NCI-H187 (cell line): ENCODE measurements at regions not wholly inside any gene's neighbourhood (a gene's known extent, or its start where the extent isn't known, plus 50 kb on each side); places are given as distances from the start of the nearest gene placed in this dataset.

Experiments
- DNase-seq, 2 experiments: peaks; one replicate each; lab custom pipeline; 2025; lab: John Stamatoyannopoulos, UW

DNA sequence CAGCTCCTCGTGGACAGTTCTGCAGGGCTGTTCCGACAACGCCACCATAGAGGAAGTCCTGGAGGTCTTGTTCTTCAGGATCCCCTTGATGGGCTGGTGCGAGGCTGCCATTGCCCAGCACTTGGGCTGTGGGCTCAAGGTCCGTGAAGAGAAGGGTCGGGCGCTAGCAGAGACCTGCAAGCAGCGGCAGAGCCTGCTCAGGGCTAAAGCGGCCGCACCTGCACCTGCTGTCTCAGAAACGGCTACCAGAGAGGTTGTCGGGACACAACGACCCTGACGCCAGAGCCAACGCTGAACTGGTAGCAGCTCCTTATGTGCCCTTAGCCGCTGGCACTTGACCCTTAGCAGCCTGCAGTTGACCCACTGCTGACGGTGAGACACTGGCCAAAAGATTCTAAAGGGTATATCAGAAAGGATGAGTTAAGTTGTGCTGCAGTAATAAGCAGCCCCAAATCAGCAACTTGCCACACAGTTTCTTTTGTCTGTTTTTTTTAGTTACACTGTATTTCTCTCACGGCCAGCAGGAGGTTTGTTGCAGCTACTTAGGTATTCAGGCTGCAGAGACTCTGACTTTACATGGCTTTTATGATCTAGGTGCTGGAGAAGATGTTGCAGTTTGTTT, 55.5 kb upstream of the ST6GAL2 start:
- DNase-seq, result no peak

DNA sequence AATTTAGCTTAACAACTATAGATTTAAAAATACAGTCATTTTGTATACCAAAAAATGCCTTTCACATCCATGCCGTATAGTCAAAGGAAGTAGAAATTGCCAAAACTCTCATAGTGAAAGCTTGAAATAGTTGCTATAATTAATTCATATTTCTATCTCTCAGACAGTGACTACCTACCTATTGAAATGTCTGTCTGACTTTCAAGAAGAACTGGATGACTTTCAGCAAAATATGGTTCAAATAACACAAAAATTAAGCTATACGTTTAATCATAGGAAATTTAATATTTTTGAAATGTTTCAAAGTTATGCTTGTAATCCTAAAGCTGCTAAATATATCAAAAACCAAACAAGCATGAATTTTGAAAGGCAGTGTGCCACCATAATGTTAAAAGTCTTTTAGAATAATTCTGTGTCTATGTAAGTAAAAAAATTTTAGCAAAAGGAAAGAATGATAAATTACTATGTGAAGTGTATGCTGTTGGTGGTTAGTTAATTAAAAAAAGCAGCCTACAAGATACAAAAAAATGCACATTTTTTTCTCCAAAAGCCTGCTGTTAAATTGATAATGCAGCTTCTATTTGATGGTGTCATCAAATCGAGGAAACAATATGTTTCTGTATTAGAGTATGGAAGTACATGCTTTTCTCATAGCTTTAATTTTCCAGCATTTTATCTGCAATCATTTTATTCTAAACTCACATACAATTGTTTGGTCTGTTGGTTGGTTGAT, 57.7 kb upstream of the ST6GAL2 start:
- DNase-seq, result no peak

GRCh38 chr2:106944215-106944614, 58.2 kb upstream of the ST6GAL2 start:
- no peak for DNase-seq

DNA sequence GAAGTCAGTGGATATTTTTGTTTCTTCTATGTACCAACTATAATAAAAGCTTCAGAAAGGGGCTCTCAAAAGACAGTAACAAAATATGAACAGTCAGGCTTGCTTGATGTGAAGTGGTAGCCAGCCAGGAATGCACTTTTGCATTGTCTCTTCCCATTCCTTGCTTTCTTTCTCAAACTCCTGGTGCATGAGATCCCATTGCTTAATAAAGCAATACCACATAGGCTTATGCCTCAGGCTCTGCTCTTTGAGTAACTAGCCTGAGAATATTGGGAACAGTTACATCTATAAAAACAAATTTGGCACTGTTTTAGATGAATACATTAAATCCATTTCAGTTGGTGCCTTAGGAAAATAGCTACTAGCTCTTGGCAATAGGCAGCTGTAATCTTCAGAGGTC, 62.6 kb upstream of the ST6GAL2 start:
- DNase-seq, result no peak

DNA sequence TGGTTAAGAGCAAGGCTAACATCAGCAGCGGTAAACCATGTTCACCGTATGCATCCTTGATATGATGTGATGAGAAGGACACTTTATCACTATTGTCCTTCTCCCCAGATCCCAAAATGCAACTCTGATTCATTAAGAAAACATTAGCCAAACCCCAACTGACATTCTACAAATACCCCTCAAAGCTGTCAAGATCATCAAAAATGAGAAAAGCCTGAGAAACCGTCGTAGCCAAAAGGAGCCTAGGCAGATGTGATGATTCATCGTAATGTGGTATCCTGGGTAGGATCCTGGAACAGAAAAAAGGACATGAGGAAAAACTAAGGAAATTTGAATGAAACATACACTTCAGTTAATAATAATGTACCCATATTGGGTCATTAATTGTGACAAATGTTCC, 67.3 kb upstream of the ST6GAL2 start:
- DNase-seq, result no peak

GRCh38 chr2:106953779-106954178, 67.8 kb upstream of the ST6GAL2 start:
- no peak for DNase-seq

DNA sequence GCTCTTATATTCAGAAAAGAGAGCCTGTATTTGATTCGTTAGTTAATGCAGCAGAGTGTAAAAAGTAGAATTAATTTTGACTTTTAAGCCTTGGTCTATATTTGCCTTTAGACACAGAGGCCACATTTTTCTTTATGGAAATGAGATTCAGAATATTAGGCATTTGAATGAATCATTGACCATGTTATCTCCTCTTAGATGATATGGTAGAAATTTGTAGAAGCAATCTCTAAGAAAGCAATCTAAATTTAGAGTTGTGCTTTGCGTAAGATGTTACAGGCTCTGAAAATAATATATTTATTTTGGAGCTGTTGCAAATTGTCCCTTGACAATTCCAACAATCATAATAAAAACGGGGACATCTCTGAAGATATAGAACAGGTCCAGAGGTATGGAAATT, 68.3 kb upstream of the ST6GAL2 start:
- no peak for DNase-seq

DNA sequence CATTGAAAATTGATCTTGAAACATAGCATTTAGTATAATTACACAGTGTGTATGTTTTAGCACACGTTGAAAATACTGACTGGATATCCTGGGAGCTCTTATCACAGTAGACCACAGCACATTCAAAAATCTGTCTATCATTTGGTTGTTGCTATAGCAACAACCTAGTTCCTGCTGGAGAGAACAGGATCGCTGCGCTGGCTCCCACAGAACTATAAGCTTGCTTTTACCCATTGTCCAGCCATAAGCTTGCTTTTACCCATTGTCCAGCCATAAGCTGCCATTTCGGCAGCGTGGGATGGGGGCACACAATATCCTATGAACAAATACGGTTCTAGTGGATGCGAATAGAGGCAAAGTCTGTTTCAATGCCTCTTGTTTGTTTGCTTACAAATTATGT, 70.4 kb upstream of the ST6GAL2 start:
- DNase-seq, result no peak

DNA sequence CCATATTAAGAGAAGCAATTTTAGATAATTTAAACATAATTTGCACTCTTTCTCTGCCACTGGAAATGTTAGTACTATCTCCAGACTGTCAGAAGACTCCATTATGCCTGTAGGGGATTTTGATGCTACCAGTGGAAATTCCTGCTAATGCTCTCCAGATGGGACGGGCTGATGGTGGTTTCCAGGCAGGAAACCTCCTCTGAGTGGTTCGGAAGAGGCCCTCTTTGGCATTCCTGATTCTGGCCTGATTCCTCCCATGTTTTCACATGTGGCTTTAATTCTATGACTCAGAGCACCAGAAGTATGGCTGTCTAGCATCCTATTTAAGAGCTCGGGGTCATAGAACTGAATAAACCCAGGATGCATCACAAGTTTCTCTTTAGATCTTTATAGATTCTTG, 70.9 kb upstream of the ST6GAL2 start:
- no peak for DNase-seq

GRCh38 chr2:106959975-106960682, 74.2 kb upstream of the ST6GAL2 start:
- no peak for DNase-seq

DNA sequence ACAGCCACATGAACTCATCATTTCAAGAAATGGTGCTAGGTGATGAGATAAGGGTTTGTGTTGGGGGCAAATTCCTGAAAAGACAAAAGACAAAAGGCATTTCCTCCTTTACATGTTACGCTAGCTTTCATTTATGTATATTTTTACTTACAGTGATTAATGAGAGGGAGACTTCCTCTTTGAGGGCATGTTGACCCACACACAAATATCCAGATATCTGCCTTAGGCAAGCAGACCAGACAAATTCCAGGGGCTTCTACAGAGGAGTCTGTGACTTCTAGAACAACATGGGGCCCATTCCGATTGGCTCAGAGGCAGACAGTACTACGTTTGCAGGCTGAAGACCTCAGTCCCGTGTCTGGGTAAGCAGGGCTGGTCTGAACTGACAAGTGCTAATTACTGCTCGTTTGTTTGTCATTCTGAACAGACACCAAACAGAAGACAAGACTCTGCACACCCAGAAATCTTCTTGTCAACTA, 74.8 kb upstream of the ST6GAL2 start:
- no peak for DNase-seq

- no peak for DNase-seq
Measured at GRCh38 chr2:106961328-106961727, 75.4 kb upstream of the ST6GAL2 start.

DNA sequence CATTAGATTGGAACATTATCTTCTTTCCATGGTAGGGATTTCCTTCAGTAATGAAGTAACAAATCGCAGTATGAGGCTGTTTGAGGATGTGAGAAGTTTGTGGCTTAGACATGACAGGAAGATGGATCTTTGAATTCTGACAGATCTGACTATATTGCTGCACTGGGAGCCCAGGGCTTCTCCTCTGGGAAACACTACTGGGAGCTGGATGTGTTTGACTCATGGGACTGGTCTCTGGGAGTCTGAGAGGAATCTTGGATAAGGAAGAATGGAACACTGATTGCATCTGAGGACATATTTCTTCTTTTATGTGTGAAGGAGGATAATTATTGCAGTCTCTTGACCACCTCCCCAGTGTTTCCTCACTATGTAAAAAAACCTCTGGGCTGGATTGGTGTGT, 77.2 kb upstream of the ST6GAL2 start:
- DNase-seq, result no peak

DNA sequence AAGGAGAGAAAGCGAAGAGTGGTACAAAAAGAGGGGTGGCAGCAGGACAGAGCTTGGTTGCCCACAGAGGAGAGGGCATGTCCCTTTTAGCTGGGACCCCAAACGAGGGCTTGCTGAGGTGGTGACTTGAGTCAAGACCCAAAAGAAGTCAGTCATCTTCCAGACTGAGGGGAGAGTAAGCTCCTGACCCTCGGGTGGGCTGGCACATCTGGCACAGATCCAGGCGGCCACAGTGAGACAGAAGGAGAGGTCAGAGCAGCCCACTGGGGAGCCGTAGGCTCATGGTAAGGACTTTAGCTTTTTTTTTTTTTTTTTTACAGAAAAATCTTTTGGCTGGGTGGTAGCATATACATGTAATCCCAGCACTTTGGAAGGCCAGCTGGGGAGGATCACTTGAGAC, 77.9 kb upstream of the ST6GAL2 start:
- DNase-seq, result no peak

DNA sequence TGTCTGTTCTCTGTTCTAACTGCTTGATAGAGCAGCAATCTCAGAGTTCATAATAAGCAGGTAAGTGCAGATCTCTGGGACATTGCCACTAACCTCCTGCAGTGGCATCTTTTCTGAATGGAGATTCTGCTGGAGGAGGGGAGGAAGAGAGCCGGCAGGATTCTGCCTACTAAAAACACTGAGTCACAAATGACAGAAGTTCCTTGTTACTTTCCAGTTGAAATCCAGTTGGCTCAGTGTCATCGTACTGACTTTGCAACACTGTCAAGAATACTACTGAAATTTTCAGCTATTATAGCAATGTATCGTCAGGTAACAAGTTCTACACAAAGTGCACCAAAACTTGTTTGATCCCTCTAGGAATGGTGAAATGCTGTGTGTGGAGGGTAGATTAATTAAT, 79.6 kb upstream of the ST6GAL2 start:
- DNase-seq, result no peak

GRCh38 chr2:106969777-106970176, 83.8 kb upstream of the ST6GAL2 start:
- no peak for DNase-seq

DNA sequence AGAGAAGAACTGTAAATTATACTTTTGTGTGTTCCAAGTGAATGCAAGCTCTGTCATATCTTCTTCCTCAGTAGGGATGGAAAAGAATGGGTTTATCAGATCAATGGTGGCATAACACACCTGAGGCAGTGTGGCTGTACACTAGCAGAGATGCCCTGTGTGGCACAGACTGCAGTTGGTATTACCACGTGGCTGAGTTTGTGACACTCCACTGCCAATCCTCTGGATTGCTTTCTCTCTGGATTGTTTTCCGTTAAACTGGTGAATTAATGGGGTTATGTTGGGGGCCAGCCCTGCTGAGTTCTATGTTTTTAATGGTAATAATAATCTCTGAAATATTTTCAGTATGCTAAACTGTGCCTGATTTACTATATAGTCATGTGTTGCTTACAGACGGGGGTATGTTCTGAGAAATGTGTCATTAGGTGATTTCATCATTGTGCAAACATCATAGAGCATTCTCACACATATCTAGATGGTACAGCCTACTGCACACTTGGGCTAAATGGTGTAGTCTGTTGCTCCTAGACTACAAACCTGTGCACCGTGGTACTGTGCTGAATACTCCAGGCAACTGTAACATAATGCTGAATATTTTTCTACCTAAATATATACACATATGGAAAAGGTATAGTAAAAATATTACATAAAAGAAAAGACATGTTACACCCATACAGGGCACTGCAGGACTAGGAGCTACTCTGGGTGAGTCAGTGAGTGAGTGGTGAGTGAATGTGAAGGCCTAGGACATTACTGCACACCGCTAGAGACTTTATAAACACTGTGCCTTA, 84.7 kb upstream of the ST6GAL2 start:
- DNase-seq, result no peak

- no peak for DNase-seq
Measured at GRCh38 chr2:106972782-106973181, 86.8 kb upstream of the ST6GAL2 start.

DNA sequence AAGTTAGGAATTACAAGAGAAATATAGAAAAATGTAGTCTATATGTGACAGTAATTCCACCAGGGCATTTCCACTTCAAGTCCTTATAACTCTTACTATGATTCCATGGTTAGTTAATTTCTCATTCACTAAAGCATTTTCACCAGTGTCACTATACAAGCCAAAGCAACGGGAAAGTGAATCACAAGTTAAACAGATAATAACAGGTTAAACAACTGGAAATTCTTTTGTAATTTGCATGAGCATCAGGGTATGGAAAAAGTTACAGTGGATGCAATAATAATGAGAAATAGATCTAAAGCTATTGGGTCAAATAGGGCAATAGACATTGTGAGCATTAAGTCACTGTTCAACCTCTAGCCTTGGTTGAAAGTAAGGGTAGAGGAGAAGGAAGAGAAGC, 88.9 kb upstream of the ST6GAL2 start:
- DNase-seq, result no peak

DNA sequence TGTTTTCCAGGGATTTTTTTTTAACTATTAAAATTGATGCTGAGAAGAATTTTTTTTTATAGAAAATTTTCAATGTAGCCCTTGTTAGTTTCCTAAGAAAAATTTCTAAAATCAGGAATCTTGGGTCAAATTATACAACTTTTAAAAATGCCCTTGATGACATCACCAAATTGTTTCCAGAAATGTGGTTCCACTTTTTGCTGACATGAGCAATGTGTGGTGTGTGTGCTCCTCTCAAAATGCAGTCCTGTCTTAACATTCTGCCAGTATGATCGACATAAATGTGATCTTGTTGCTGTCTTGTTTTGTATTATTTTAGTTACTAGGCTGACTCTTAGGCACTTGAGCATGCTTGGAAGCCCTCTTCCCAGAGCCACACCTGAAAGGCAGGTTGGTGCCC, 89.7 kb upstream of the ST6GAL2 start:
- DNase-seq, result no peak

DNA sequence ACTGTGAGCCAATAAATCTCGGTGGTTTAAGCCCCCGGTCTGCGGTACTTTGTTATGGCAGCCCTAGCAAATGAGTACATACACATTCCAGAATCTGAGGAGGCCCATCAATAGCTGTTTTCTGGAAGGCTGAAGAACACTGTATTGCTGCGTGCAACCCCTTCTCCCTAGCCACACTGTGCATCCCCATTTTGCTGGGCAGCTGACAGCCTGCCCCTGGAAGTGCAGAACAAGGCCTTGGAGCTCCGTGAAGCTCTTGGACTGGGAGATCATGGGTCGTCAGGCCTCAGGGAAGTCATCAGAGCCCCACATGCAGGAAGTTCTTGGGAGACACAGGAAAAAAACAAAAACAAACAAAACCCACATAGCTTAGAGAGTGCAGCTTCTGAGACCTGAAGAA, 90.6 kb upstream of the ST6GAL2 start:
- DNase-seq, result no peak

GRCh38 chr2:106977717-106978116, 91.8 kb upstream of the ST6GAL2 start:
- DNase-seq, result no peak
